H1 (cell line): ENCODE measurements at regions not wholly inside any gene's neighbourhood (a gene's known extent, or its start where the extent isn't known, plus 50 kb on each side); places are given as distances from the start of the nearest gene placed in this dataset.
A peak's percentile ranks its signal among the peaks of the same experiment; 100 is the strongest.

Experiments
- GTF2F1 ChIP-seq: IDR thresholded peaks from 2 replicates; pipeline ENCODE4 v1.6.1; 2012; ENCODE audit warnings: low read depth, low read length, improper control_type of control experiment, borderline replicate concordance
- RAD21 ChIP-seq, 2 experiments: IDR thresholded peaks in 1 of 2; conservative IDR thresholded peaks in 1 of 2; 2 replicates each; pipeline ENCODE4 v1.6.1; 2011; ENCODE audit warnings: low read depth in 2 of 2, low read length in 2 of 2, improper control_type of control experiment in 1 of 2, inconsistent platforms in 1 of 2, mild to moderate bottlenecking in 1 of 2, moderate library complexity in 1 of 2
- SIX5 ChIP-seq: IDR thresholded peaks from 2 replicates; pipeline ENCODE4 v1.6.1; 2011; ENCODE audit warnings: mild to moderate bottlenecking, low read depth, low read length
- TAF7 ChIP-seq: optimal IDR thresholded peaks from 2 replicates; pipeline ENCODE3; 2011; ENCODE audit warnings: low read depth, mild to moderate bottlenecking, inconsistent platforms, low read length, moderate library complexity, borderline replicate concordance
- TF ChIP-seq, protein P1 (sequence below): fragments of 300-600 bp; sonication (generic); IDR thresholded peaks from 2 replicates; pipeline ENCODE4 v1.7.1; 2012; ENCODE audit warnings: low read length, moderate library complexity, mild to moderate bottlenecking, inconsistent platforms; ENCODE audit not compliant: insufficient replicate concordance
- TF ChIP-seq, protein P2 (sequence below), 3 experiments: IDR thresholded peaks; 1 replicate in 2 of 3; 2 replicates in 1 of 3; pipeline versions ENCODE4 v1.5.1 to v1.6.1; 2011; ENCODE audit warnings: low read length in 3 of 3, mild to moderate bottlenecking in 3 of 3, inconsistent platforms in 2 of 3, low read depth in 1 of 3, moderate library complexity in 1 of 3; ENCODE audit not compliant: insufficient read depth in 1 of 3; ENCODE audit errors: control extremely low read depth in 1 of 3

DNA sequence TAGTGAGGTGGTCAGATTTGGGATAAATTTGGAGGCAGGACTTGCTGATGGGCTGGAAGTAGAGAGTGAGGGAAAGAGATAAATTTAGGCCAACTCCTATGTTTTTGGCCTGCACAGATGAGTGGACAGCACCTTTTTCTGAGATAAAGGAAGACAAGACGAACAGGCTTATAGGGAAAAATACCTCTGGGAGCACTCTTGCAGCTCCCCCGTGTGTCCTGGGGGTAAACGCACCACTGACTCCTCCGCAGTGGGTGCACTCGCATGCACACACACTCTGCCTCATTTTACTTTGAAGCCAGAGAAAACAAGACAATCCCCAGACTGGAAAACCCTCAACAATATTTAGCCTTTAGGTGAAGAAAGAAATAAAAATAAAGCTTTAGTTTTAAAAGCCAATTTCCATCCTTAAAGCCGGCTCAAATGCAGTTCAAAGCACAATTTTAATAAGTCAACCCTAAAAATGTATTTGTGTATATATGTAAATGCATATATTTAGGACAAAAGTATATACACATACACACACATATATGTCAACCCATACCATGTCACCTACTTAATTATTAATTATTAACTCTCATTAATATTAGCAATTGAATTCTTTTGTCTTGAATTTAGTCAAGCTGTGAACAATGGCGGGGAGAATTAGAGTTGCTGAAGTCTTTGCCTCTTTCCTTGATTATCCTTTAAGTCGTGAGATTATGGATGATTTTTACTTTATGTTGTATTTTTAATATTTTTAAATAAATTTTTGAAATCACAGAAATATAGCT is 341.8 kb downstream of the ZNF326 start (continued):
- TF ChIP-seq, protein P1, sequence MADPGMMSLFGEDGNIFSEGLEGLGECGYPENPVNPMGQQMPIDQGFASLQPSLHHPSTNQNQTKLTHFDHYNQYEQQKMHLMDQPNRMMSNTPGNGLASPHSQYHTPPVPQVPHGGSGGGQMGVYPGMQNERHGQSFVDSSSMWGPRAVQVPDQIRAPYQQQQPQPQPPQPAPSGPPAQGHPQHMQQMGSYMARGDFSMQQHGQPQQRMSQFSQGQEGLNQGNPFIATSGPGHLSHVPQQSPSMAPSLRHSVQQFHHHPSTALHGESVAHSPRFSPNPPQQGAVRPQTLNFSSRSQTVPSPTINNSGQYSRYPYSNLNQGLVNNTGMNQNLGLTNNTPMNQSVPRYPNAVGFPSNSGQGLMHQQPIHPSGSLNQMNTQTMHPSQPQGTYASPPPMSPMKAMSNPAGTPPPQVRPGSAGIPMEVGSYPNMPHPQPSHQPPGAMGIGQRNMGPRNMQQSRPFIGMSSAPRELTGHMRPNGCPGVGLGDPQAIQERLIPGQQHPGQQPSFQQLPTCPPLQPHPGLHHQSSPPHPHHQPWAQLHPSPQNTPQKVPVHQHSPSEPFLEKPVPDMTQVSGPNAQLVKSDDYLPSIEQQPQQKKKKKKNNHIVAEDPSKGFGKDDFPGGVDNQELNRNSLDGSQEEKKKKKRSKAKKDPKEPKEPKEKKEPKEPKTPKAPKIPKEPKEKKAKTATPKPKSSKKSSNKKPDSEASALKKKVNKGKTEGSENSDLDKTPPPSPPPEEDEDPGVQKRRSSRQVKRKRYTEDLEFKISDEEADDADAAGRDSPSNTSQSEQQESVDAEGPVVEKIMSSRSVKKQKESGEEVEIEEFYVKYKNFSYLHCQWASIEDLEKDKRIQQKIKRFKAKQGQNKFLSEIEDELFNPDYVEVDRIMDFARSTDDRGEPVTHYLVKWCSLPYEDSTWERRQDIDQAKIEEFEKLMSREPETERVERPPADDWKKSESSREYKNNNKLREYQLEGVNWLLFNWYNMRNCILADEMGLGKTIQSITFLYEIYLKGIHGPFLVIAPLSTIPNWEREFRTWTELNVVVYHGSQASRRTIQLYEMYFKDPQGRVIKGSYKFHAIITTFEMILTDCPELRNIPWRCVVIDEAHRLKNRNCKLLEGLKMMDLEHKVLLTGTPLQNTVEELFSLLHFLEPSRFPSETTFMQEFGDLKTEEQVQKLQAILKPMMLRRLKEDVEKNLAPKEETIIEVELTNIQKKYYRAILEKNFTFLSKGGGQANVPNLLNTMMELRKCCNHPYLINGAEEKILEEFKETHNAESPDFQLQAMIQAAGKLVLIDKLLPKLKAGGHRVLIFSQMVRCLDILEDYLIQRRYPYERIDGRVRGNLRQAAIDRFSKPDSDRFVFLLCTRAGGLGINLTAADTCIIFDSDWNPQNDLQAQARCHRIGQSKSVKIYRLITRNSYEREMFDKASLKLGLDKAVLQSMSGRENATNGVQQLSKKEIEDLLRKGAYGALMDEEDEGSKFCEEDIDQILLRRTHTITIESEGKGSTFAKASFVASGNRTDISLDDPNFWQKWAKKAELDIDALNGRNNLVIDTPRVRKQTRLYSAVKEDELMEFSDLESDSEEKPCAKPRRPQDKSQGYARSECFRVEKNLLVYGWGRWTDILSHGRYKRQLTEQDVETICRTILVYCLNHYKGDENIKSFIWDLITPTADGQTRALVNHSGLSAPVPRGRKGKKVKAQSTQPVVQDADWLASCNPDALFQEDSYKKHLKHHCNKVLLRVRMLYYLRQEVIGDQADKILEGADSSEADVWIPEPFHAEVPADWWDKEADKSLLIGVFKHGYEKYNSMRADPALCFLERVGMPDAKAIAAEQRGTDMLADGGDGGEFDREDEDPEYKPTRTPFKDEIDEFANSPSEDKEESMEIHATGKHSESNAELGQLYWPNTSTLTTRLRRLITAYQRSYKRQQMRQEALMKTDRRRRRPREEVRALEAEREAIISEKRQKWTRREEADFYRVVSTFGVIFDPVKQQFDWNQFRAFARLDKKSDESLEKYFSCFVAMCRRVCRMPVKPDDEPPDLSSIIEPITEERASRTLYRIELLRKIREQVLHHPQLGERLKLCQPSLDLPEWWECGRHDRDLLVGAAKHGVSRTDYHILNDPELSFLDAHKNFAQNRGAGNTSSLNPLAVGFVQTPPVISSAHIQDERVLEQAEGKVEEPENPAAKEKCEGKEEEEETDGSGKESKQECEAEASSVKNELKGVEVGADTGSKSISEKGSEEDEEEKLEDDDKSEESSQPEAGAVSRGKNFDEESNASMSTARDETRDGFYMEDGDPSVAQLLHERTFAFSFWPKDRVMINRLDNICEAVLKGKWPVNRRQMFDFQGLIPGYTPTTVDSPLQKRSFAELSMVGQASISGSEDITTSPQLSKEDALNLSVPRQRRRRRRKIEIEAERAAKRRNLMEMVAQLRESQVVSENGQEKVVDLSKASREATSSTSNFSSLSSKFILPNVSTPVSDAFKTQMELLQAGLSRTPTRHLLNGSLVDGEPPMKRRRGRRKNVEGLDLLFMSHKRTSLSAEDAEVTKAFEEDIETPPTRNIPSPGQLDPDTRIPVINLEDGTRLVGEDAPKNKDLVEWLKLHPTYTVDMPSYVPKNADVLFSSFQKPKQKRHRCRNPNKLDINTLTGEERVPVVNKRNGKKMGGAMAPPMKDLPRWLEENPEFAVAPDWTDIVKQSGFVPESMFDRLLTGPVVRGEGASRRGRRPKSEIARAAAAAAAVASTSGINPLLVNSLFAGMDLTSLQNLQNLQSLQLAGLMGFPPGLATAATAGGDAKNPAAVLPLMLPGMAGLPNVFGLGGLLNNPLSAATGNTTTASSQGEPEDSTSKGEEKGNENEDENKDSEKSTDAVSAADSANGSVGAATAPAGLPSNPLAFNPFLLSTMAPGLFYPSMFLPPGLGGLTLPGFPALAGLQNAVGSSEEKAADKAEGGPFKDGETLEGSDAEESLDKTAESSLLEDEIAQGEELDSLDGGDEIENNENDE: no peak
- TF ChIP-seq TAF7: no peak
- TF ChIP-seq, protein P2, sequence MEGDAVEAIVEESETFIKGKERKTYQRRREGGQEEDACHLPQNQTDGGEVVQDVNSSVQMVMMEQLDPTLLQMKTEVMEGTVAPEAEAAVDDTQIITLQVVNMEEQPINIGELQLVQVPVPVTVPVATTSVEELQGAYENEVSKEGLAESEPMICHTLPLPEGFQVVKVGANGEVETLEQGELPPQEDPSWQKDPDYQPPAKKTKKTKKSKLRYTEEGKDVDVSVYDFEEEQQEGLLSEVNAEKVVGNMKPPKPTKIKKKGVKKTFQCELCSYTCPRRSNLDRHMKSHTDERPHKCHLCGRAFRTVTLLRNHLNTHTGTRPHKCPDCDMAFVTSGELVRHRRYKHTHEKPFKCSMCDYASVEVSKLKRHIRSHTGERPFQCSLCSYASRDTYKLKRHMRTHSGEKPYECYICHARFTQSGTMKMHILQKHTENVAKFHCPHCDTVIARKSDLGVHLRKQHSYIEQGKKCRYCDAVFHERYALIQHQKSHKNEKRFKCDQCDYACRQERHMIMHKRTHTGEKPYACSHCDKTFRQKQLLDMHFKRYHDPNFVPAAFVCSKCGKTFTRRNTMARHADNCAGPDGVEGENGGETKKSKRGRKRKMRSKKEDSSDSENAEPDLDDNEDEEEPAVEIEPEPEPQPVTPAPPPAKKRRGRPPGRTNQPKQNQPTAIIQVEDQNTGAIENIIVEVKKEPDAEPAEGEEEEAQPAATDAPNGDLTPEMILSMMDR (IDR thresholded peaks at IDR 0.05; ENCODE audit: control extremely low read depth in 1 of 3, insufficient read depth in 1 of 3, low read depth in 1 of 3, low read length in 3 of 3): peak; percentile 25 to 37 (median 32); a peak in 3 of 4 replicates
- peak; percentile 54 to 58 for TF ChIP-seq RAD21 (IDR thresholded peaks at IDR 0.05 in 1 of 2, conservative IDR thresholded peaks at IDR 0.05 in 1 of 2; ENCODE audit: low read depth in 2 of 2, low read length in 2 of 2)
- TF ChIP-seq SIX5: no peak
- no peak for TF ChIP-seq GTF2F1
